ENCODE measurements at regions not wholly inside any gene's neighbourhood (a gene's known extent, or its start where the extent isn't known, plus 50 kb on each side); places are given as distances from the start of the nearest gene placed in this dataset.

DNA sequence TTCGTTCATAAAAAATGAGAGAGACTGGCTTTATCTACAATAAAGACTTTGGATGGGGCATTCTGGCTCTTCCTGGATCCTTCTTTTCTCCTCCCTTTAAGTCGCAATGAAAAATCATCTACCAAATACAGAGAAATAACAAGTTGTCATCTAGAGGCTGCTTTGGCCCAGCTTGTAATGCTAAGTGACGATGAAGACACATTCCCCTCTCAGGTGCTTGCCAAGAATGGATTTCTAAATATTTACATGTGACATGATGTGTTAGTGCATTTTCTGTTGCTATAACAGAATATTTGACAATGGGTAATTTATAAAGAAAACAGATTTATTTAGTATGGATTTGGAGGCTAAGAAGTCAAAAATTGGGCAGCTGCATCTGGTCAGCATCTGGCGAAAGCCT is 308.6 kb upstream of the NPVF start:
- no peak for TF ChIP-seq EZH2 (IDR thresholded peaks at IDR 0.05; ENCODE audit: borderline replicate concordance, low read depth, low read length, severe bottlenecking)
- TF ChIP-seq, protein P1, sequence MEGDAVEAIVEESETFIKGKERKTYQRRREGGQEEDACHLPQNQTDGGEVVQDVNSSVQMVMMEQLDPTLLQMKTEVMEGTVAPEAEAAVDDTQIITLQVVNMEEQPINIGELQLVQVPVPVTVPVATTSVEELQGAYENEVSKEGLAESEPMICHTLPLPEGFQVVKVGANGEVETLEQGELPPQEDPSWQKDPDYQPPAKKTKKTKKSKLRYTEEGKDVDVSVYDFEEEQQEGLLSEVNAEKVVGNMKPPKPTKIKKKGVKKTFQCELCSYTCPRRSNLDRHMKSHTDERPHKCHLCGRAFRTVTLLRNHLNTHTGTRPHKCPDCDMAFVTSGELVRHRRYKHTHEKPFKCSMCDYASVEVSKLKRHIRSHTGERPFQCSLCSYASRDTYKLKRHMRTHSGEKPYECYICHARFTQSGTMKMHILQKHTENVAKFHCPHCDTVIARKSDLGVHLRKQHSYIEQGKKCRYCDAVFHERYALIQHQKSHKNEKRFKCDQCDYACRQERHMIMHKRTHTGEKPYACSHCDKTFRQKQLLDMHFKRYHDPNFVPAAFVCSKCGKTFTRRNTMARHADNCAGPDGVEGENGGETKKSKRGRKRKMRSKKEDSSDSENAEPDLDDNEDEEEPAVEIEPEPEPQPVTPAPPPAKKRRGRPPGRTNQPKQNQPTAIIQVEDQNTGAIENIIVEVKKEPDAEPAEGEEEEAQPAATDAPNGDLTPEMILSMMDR (IDR thresholded peaks at IDR 0.05; ENCODE audit: borderline replicate concordance, extremely low read depth, low read length, poor library complexity, severe bottlenecking) = no peak
